Tibial nerve (tissue), 4 donors: ENCODE measurements at regions not wholly inside any gene's neighbourhood (a gene's known extent, or its start where the extent isn't known, plus 50 kb on each side); places are given as distances from the start of the nearest gene placed in this dataset.

ENCODE experiments used
- EP300 ChIP-seq, 2 donors: sonication (generic); formaldehyde crosslinking; IDR thresholded peaks; one replicate each; pipeline ENCODE4 v1.6.1; 2017; ENCODE audit warnings: antibody characterized with exemption in 2 of 2, mild to moderate bottlenecking in 1 of 2
- POLR2A ChIP-seq, 2 donors: fragments of 450-650 bp; IDR thresholded peaks; one replicate each; pipeline ENCODE4 v1.6.1; 2017; ENCODE audit warnings: antibody characterized with exemption in 2 of 2, mild to moderate bottlenecking in 2 of 2, moderate library complexity in 2 of 2
- TF ChIP-seq, protein P1 (sequence below), 5 experiments: fragments of 200-600 bp in 3 of 5; fragments of 450-650 bp in 2 of 5; sonication (generic) in 3 of 5; IDR thresholded peaks; one replicate each; pipeline ENCODE4 v1.5.1; 2016 to 2019; ENCODE audit warnings: antibody characterized with exemption in 5 of 5, mild to moderate bottlenecking in 3 of 5, moderate library complexity in 2 of 5

DNA sequence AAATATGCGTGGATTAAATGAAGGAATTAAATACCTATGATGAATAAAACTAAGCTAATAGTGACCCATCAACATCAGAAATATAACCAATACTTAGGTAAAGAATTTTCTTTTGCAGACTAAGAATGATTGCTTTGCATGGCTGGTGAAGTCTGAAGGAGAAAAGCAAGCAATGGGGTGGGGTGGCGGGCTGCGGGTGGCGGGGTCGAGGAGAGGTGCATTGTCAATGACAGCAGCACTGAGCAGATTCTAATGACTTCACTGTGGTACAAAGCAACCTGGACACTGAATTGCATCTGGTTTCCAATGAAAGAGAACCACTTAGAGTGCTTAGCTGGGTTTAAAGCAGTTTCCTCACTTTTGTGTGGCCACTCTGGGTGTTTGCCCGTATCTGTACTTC lies 171.5 kb upstream of the IL12A start:
- TF ChIP-seq, protein P1, sequence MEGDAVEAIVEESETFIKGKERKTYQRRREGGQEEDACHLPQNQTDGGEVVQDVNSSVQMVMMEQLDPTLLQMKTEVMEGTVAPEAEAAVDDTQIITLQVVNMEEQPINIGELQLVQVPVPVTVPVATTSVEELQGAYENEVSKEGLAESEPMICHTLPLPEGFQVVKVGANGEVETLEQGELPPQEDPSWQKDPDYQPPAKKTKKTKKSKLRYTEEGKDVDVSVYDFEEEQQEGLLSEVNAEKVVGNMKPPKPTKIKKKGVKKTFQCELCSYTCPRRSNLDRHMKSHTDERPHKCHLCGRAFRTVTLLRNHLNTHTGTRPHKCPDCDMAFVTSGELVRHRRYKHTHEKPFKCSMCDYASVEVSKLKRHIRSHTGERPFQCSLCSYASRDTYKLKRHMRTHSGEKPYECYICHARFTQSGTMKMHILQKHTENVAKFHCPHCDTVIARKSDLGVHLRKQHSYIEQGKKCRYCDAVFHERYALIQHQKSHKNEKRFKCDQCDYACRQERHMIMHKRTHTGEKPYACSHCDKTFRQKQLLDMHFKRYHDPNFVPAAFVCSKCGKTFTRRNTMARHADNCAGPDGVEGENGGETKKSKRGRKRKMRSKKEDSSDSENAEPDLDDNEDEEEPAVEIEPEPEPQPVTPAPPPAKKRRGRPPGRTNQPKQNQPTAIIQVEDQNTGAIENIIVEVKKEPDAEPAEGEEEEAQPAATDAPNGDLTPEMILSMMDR (IDR thresholded peaks at IDR 0.05) = no peak
- TF ChIP-seq POLR2A (IDR thresholded peaks at IDR 0.05) = no peak
- TF ChIP-seq EP300 (IDR thresholded peaks at IDR 0.05) = no peak
